Ascending aorta (tissue), 2 donors: ENCODE measurements at regions not wholly inside any gene's neighbourhood (a gene's known extent, or its start where the extent isn't known, plus 50 kb on each side); places are given as distances from the start of the nearest gene placed in this dataset.
A peak's percentile ranks its signal among the peaks of the same experiment; 100 is the strongest.

Experiments used
- DNase-seq, 2 donors: peaks; one replicate each; pipeline ENCODE4 v3.0.0-alpha.2; 2019; ENCODE audit warnings: low spot score in 2 of 2
- H3K27ac ChIP-seq, 2 donors: fragments of 200-600 bp; sonication (generic); one replicate each; pipeline ENCODE4 v1.5.1; 2016 to 2017; ENCODE audit warnings: mild to moderate bottlenecking in 1 of 2
- H3K27me3 ChIP-seq: fragments of 200-600 bp; sonication (generic); one replicate; pipeline ENCODE4 v1.5.1; 2017
- H3K36me3 ChIP-seq, 2 donors: fragments of 200-600 bp; sonication (generic); one replicate each; pipeline ENCODE4 v1.5.1; 2016
- H3K4me1 ChIP-seq, 2 donors: fragments of 200-600 bp; sonication (generic); one replicate each; pipeline ENCODE4 v1.5.1; 2016 to 2017; ENCODE audit warnings: mild to moderate bottlenecking in 1 of 2
- H3K4me3 ChIP-seq, 2 donors: fragments of 200-600 bp; sonication (generic); one replicate each; pipeline ENCODE4 v1.5.1; 2016 to 2017; ENCODE audit warnings: mild to moderate bottlenecking in 1 of 2
- H3K9me3 ChIP-seq, 2 donors: fragments of 200-600 bp; sonication (generic); one replicate each; pipeline ENCODE4 v1.5.1; 2016
- CTCF ChIP-seq, 3 experiments: fragments of 200-600 bp in 2 of 3; fragments of 450-650 bp in 1 of 3; sonication (generic) in 2 of 3; IDR thresholded peaks; one replicate each; pipeline ENCODE4 v1.5.1; 2016 to 2019; ENCODE audit warnings: antibody characterized with exemption in 3 of 3, mild to moderate bottlenecking in 1 of 3, moderate library complexity in 1 of 3
- intact Hi-C: fragments of 100-400 bp; cut with DNase I; formaldehyde crosslinking; loops from one replicate; pipeline ENCODE4 v1.15.1; 2023

GRCh38 chr20:40960521-40960956 is 68.1 kb upstream of the TOP1 start:
- no peaks in the 10 kb centered on the region for H3K9me3 ChIP-seq
- intact Hi-C loops: loop anchor here (5.0 to 10.0 kb wide), 4 partner anchors 696 to 1908 kb away; no protein-coding TSS in a partner anchor
- H3K4me1 ChIP-seq: no peaks in the 10 kb centered on the region
- H3K27ac ChIP-seq: no peak overlapping the region
- TF ChIP-seq CTCF (IDR thresholded peaks at IDR 0.05): no peak
- DNase-seq: peak in 1 of 2 donors; percentile 56
- no peak overlapping the region for H3K4me3 ChIP-seq
- H3K27me3 ChIP-seq: no peaks in the 10 kb centered on the region
- no peaks in the 10 kb centered on the region for H3K36me3 ChIP-seq

GRCh38 chr20:40961176-40961575 is 67.4 kb upstream of the TOP1 start:
- no peak overlapping the region for H3K27ac ChIP-seq
- intact Hi-C loops: loop anchor here (5.0 to 10.0 kb wide), 4 partner anchors 696 to 1909 kb away; no protein-coding TSS in a partner anchor
- H3K27me3 ChIP-seq: no peaks in the 10 kb centered on the region
- H3K4me1 ChIP-seq: no peaks in the 10 kb centered on the region
- TF ChIP-seq CTCF (IDR thresholded peaks at IDR 0.05): no peak
- H3K4me3 ChIP-seq: no peak overlapping the region
- H3K9me3 ChIP-seq: no peaks in the 10 kb centered on the region
- H3K36me3 ChIP-seq: no peaks in the 10 kb centered on the region
- peak in 1 of 2 donors; percentile 45 for DNase-seq

- Histone ChIP-seq H3K4me3 (no peak overlapping the region), H3K27me3 (no peaks in the 10 kb centered on the region), H3K27ac (no peak overlapping the region), H3K36me3 (no peaks in the 10 kb centered on the region), H3K9me3 (no peaks in the 10 kb centered on the region), H3K4me1 (no peaks in the 10 kb centered on the region)
- intact Hi-C loops: loop anchor here (2.0 to 10.0 kb wide), 5 partner anchors 271 to 1910 kb away; no protein-coding TSS in a partner anchor
- DNase-seq: peak in 1 of 2 donors; percentile 40
- TF ChIP-seq CTCF (IDR thresholded peaks at IDR 0.05): no peak
Measured at GRCh38 chr20:40961686-40962640, 66.7 kb upstream of the TOP1 start.

GRCh38 chr20:40962733-40963504 is 65.7 kb upstream of the TOP1 start:
- peak in 1 of 2 donors; percentile 75 for DNase-seq
- Histone ChIP-seq H3K27ac (no peak overlapping the region), H3K27me3 (no peaks in the 10 kb centered on the region), H3K36me3 (no peaks in the 10 kb centered on the region), H3K4me3 (no peak overlapping the region), H3K4me1 (no peaks in the 10 kb centered on the region), H3K9me3 (no peaks in the 10 kb centered on the region)
- intact Hi-C loops: loop anchor here (1.0 to 10.0 kb wide), 6 partner anchors 222 to 1911 kb away; no protein-coding TSS in a partner anchor
- TF ChIP-seq CTCF (IDR thresholded peaks at IDR 0.05): peak; percentile 70 to 96 (median 83)

- H3K27ac ChIP-seq: no peak overlapping the region
- no peak for TF ChIP-seq CTCF (IDR thresholded peaks at IDR 0.05)
- DNase-seq: peak in 1 of 2 donors; percentile 18
- H3K36me3 ChIP-seq: no peaks in the 10 kb centered on the region
- no peaks in the 10 kb centered on the region for H3K27me3 ChIP-seq
- intact Hi-C loops: loop anchor here (1.0 to 10.0 kb wide), 6 partner anchors 222 to 1911 kb away; no protein-coding TSS in a partner anchor
- no peaks in the 10 kb centered on the region for H3K9me3 ChIP-seq
- H3K4me1 ChIP-seq: no peaks in the 10 kb centered on the region
- no peak overlapping the region for H3K4me3 ChIP-seq
Measured at GRCh38 chr20:40963505-40963845, 65.1 kb upstream of the TOP1 start.
